ENCODE measurements at regions not wholly inside any gene's neighbourhood (a gene's known extent, or its start where the extent isn't known, plus 50 kb on each side); places are given as distances from the start of the nearest gene placed in this dataset.

GRCh38 chr12:38139456-38139855 lies 177.1 kb upstream of the ALG10B start:
- DNase-seq: no peak

GRCh38 chr12:38141239-38141638 lies 175.3 kb upstream of the ALG10B start:
- no peak for DNase-seq

- no peak for DNase-seq
These were observed 174.7 kb upstream of the ALG10B start for GRCh38 chr12:38141861-38142260.

- DNase-seq: peak; percentile 58
These were observed 173.6 kb upstream of the ALG10B start for GRCh38 chr12:38142974-38143373.

GRCh38 chr12:38144049-38144448 lies 172.5 kb upstream of the ALG10B start:
- no peak for DNase-seq

- DNase-seq: no peak
These were observed 171.8 kb upstream of the ALG10B start for GRCh38 chr12:38144601-38145436.

- DNase-seq: peak; percentile 55
These were observed 167.0 kb upstream of the ALG10B start for GRCh38 chr12:38149395-38150073.

GRCh38 chr12:38151991-38152700 lies 164.4 kb upstream of the ALG10B start:
- DNase-seq: no peak

GRCh38 chr12:38152816-38153736 lies 163.5 kb upstream of the ALG10B start:
- peak; percentile 66 for DNase-seq

GRCh38 chr12:38153737-38154061 lies 162.9 kb upstream of the ALG10B start:
- no peak for DNase-seq

- DNase-seq: peak; percentile 47
These were observed 162.2 kb upstream of the ALG10B start for GRCh38 chr12:38154096-38155019.

- DNase-seq: peak; percentile 28
These were observed 161.6 kb upstream of the ALG10B start for GRCh38 chr12:38155020-38155395.

GRCh38 chr12:38155526-38156496 lies 160.8 kb upstream of the ALG10B start:
- DNase-seq: peak; percentile 76

- DNase-seq: peak; percentile 61
These were observed 159.9 kb upstream of the ALG10B start for GRCh38 chr12:38156497-38157245.

GRCh38 chr12:38157274-38157932 lies 159.2 kb upstream of the ALG10B start:
- peak; percentile 61 for DNase-seq

- DNase-seq: peak; percentile 70
These were observed 158.6 kb upstream of the ALG10B start for GRCh38 chr12:38157933-38158401.

- DNase-seq: peak; percentile 29
These were observed 158.0 kb upstream of the ALG10B start for GRCh38 chr12:38158428-38159091.

- DNase-seq: peak; percentile 46
These were observed 157.5 kb upstream of the ALG10B start for GRCh38 chr12:38159092-38159551.

All from DMS53 (cell line).